Osteocyte (in vitro differentiated cells): ENCODE measurements at regions not wholly inside any gene's neighbourhood (a gene's known extent, or its start where the extent isn't known, plus 50 kb on each side); places are given as distances from the start of the nearest gene placed in this dataset.
A peak's percentile ranks its signal among the peaks of the same experiment; 100 is the strongest.

ENCODE experiments used
- DNase-seq: peaks from one replicate; pipeline ENCODE4 v3.0.0; 2021; ENCODE audit warnings: mixed read lengths; ENCODE audit not compliant: unreplicated experiment; ENCODE audit errors: extremely low spot score
- H3K27ac Mint-ChIP-seq: one replicate; pipeline ENCODE4 v1.8.0; 2021; ENCODE audit warnings: mild to moderate bottlenecking, mixed read lengths; ENCODE audit not compliant: unreplicated experiment
- H3K27me3 Mint-ChIP-seq: one replicate; pipeline ENCODE4 v1.8.0; 2021; ENCODE audit warnings: mixed read lengths; ENCODE audit not compliant: unreplicated experiment
- H3K36me3 Mint-ChIP-seq: one replicate; pipeline ENCODE4 v1.8.0; 2021; ENCODE audit warnings: mixed read lengths; ENCODE audit not compliant: unreplicated experiment
- H3K4me1 Mint-ChIP-seq: one replicate; pipeline ENCODE4 v1.8.0; 2021; ENCODE audit warnings: mixed read lengths; ENCODE audit not compliant: unreplicated experiment
- H3K4me3 Mint-ChIP-seq: one replicate; pipeline ENCODE4 v1.8.0; 2021; ENCODE audit warnings: mild to moderate bottlenecking, moderate library complexity, mixed read lengths; ENCODE audit not compliant: unreplicated experiment
- H3K9me3 Mint-ChIP-seq: one replicate; pipeline ENCODE4 v1.8.0; 2021; ENCODE audit warnings: mixed read lengths; ENCODE audit not compliant: unreplicated experiment
- CTCF ChIP-seq: fragments of 200-600 bp; sonication (generic); IDR thresholded peaks from 2 replicates; pipeline ENCODE4 v1.5.0; 2021; ENCODE audit warnings: antibody characterized with exemption, mild to moderate bottlenecking, moderate library complexity

GRCh38 chr18:59814891-59815290 lies 84.9 kb upstream of the PMAIP1 start:
- DNase-seq: no peak
- Mint-ChIP-seq H3K36me3 (peaks cover 3% of the 10 kb centered on the region), H3K4me3 (no peak overlapping the region), H3K9me3 (no peaks in the 10 kb centered on the region), H3K4me1 (peaks cover 21% of the 10 kb centered on the region), H3K27me3 (no peaks in the 10 kb centered on the region), H3K27ac (peak overlapping the region; percentile 87)
- no peak for TF ChIP-seq CTCF

- H3K27ac Mint-ChIP-seq: peak overlapping the region; percentile 87
- peaks cover 3% of the 10 kb centered on the region for H3K36me3 Mint-ChIP-seq
- H3K4me3 Mint-ChIP-seq: no peak overlapping the region
- no peaks in the 10 kb centered on the region for H3K9me3 Mint-ChIP-seq
- DNase-seq: no peak
- H3K27me3 Mint-ChIP-seq: no peaks in the 10 kb centered on the region
- H3K4me1 Mint-ChIP-seq: peaks cover 21% of the 10 kb centered on the region
- TF ChIP-seq CTCF: no peak
Observed at GRCh38 chr18:59813942-59814341, 85.9 kb upstream of the PMAIP1 start.

- Mint-ChIP-seq H3K27ac (no peak overlapping the region), H3K9me3 (no peaks in the 10 kb centered on the region), H3K27me3 (no peaks in the 10 kb centered on the region), H3K36me3 (no peaks in the 10 kb centered on the region), H3K4me1 (peaks cover 31% of the 10 kb centered on the region), H3K4me3 (no peak overlapping the region)
- DNase-seq: no peak
- no peak for TF ChIP-seq CTCF
Observed at GRCh38 chr18:59810735-59811520, 88.9 kb upstream of the PMAIP1 start.

GRCh38 chr18:59810183-59810582 lies 89.6 kb upstream of the PMAIP1 start:
- TF ChIP-seq CTCF: no peak
- Mint-ChIP-seq H3K36me3 (no peaks in the 10 kb centered on the region), H3K4me1 (peaks cover 32% of the 10 kb centered on the region), H3K27ac (no peak overlapping the region), H3K27me3 (no peaks in the 10 kb centered on the region), H3K9me3 (no peaks in the 10 kb centered on the region), H3K4me3 (no peak overlapping the region)
- no peak for DNase-seq

GRCh38 chr18:59802031-59802430 lies 97.8 kb upstream of the PMAIP1 start:
- Mint-ChIP-seq H3K4me1 (peaks cover 43% of the 10 kb centered on the region), H3K36me3 (no peaks in the 10 kb centered on the region), H3K27me3 (no peaks in the 10 kb centered on the region), H3K9me3 (no peaks in the 10 kb centered on the region), H3K4me3 (no peak overlapping the region), H3K27ac (no peak overlapping the region)
- DNase-seq: no peak
- no peak for TF ChIP-seq CTCF
